ENCODE measurements at regions not wholly inside any gene's neighbourhood (a gene's known extent, or its start where the extent isn't known, plus 50 kb on each side); places are given as distances from the start of the nearest gene placed in this dataset.

DNA sequence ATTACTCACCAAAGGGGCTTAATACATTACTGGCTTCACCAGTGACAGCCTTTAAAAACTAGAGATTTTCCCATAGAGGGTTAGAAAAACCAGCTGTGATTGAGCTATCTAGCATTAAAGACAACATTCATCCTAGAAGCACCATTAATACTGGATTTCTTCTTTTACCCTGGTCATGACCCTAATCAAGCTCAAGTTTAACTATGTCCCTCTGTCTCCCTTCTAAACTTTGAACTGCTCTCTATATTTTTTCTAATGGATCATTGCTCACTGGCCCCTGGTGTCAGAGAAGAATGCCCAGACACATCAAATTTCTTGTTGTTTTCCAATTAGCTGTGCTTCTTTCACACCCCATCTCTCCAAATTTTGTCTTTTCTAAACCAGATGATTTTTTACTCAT is 1101.3 kb downstream of the XPNPEP1 start:
- TF ChIP-seq, protein P1, sequence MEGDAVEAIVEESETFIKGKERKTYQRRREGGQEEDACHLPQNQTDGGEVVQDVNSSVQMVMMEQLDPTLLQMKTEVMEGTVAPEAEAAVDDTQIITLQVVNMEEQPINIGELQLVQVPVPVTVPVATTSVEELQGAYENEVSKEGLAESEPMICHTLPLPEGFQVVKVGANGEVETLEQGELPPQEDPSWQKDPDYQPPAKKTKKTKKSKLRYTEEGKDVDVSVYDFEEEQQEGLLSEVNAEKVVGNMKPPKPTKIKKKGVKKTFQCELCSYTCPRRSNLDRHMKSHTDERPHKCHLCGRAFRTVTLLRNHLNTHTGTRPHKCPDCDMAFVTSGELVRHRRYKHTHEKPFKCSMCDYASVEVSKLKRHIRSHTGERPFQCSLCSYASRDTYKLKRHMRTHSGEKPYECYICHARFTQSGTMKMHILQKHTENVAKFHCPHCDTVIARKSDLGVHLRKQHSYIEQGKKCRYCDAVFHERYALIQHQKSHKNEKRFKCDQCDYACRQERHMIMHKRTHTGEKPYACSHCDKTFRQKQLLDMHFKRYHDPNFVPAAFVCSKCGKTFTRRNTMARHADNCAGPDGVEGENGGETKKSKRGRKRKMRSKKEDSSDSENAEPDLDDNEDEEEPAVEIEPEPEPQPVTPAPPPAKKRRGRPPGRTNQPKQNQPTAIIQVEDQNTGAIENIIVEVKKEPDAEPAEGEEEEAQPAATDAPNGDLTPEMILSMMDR (IDR thresholded peaks at IDR 0.05) = no peak
- TF ChIP-seq NFYB (CRISPR knock-in tag; conservative IDR thresholded peaks at IDR 0.05; ENCODE audit: low read depth) = no peak
- TF ChIP-seq ZNF512 (CRISPR knock-in tag; IDR thresholded peaks at IDR 0.05; ENCODE audit: borderline replicate concordance) = no peak
- no peak for TF ChIP-seq ZNF425 (CRISPR knock-in tag; conservative IDR thresholded peaks at IDR 0.05)
- TF ChIP-seq, protein P2, sequence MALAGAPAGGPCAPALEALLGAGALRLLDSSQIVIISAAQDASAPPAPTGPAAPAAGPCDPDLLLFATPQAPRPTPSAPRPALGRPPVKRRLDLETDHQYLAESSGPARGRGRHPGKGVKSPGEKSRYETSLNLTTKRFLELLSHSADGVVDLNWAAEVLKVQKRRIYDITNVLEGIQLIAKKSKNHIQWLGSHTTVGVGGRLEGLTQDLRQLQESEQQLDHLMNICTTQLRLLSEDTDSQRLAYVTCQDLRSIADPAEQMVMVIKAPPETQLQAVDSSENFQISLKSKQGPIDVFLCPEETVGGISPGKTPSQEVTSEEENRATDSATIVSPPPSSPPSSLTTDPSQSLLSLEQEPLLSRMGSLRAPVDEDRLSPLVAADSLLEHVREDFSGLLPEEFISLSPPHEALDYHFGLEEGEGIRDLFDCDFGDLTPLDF (CRISPR knock-in tag; IDR thresholded peaks at IDR 0.05) = no peak
- no peak for TF ChIP-seq CREM (CRISPR knock-in tag; IDR thresholded peaks at IDR 0.05)
- TF ChIP-seq FOXP4 (CRISPR knock-in tag; IDR thresholded peaks at IDR 0.05) = no peak
- no peak for TF ChIP-seq ZNF121 (CRISPR knock-in tag; IDR thresholded peaks at IDR 0.05)
- TF ChIP-seq TEAD4 (CRISPR knock-in tag; IDR thresholded peaks at IDR 0.05) = no peak
- TF ChIP-seq HMGA2 (CRISPR knock-in tag; IDR thresholded peaks at IDR 0.05) = no peak
- no peak for TF ChIP-seq KAT7 (CRISPR knock-in tag; IDR thresholded peaks at IDR 0.05; ENCODE audit: borderline replicate concordance)
- no peak for TF ChIP-seq SP1 (CRISPR knock-in tag; conservative IDR thresholded peaks at IDR 0.05)

Data from WTC11 (cell line).